Lung (tissue), 11 donors: ENCODE measurements at regions not wholly inside any gene's neighbourhood (a gene's known extent, or its start where the extent isn't known, plus 50 kb on each side); places are given as distances from the start of the nearest gene placed in this dataset.

ENCODE experiments used
- ATAC-seq: fragments of 200-7000 bp; cut with Tn5 transposase; one replicate; pipeline ENCODE4 v1.9.1; 2020; ENCODE audit warnings: moderate number of reproducible peaks; ENCODE audit not compliant: insufficient read depth, low FRiP score
- DNase-seq, 3 donors: peaks; one replicate each; pipeline ENCODE4 v3.0.0-alpha.2; 2013 to 2017
- H3K27ac ChIP-seq, 2 donors: one replicate each; pipeline ENCODE4 v1.5.1; 2013; ENCODE audit warnings: mild to moderate bottlenecking in 2 of 2, moderate library complexity in 2 of 2, control low read depth in 1 of 2, inconsistent platforms in 1 of 2, low read depth in 1 of 2, low read length in 1 of 2
- H3K27me3 ChIP-seq, 3 donors: one replicate each; pipeline ENCODE4 v1.5.1; 2013; ENCODE audit warnings: low read length in 2 of 3; ENCODE audit not compliant: control insufficient read depth in 3 of 3, insufficient read depth in 3 of 3
- H3K36me3 ChIP-seq, 4 donors: one replicate each; pipeline ENCODE4 v1.5.1; 2013; ENCODE audit warnings: low read length in 4 of 4, mild to moderate bottlenecking in 1 of 4, moderate library complexity in 1 of 4; ENCODE audit not compliant: control insufficient read depth in 4 of 4, insufficient read depth in 4 of 4
- H3K4me1 ChIP-seq, 5 donors: one replicate each; pipeline ENCODE4 v1.5.1; 2013; ENCODE audit warnings: low read length in 5 of 5, mild to moderate bottlenecking in 2 of 5, moderate library complexity in 1 of 5; ENCODE audit not compliant: control insufficient read depth in 5 of 5, insufficient read depth in 5 of 5
- H3K4me3 ChIP-seq: one replicate; pipeline ENCODE4 v1.5.1; 2013; ENCODE audit warnings: mild to moderate bottlenecking, control low read depth, moderate library complexity
- H3K9ac ChIP-seq, 2 donors: one replicate each; pipeline ENCODE4 v1.5.1; 2013; ENCODE audit warnings: low read length in 2 of 2, control low read depth in 1 of 2; ENCODE audit not compliant: insufficient read depth in 1 of 2
- H3K9me3 ChIP-seq, 4 donors: one replicate each; pipeline ENCODE4 v1.5.1; 2013; ENCODE audit warnings: low read length in 3 of 4, mild to moderate bottlenecking in 1 of 4, moderate library complexity in 1 of 4; ENCODE audit not compliant: control insufficient read depth in 4 of 4, insufficient read depth in 3 of 4
- WGBS, 2 donors: extraction: QIAGEN DNeasy Blood & Tissue Kit; methylation state at CpG; one replicate each; pipeline ENCODE4 v1.1.7; 2013; 5-methylcytosine and 5-hydroxymethylcytosine counted together
- TF ChIP-seq, protein P1 (sequence below): IDR thresholded peaks from 2 replicates; pipeline ENCODE4 v1.5.1; 2012; ENCODE audit warnings: mild to moderate bottlenecking; ENCODE audit errors: control extremely low read depth, extremely low read depth
- donor health status: control.
- donor health status: control.
- donor health status: Bipolar disorder and iron deficiency.
- donor health status: healthy.
- donor health status: DM: yes; HTN: yes; CAD: no.

DNA sequence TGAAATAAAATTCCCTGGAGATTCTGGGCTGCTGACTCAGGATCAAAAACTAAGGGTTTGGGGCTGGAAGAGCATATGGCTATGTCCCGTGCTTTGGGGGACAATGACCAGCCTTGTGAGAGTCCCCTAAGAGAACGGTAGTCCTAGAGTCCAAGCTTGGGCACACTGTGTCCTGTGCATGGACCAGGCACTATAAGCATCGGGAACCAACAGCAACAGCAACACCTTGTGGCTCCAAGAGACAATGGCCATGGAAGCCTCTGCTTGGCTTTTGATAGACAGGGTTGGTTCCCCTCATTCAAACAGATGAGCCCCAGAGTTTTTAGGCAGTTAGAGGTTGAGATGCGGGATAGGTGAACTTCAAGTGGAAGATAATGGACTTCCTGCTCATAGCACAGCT lies 294.4 kb upstream of the CHAC2 start:
- TF ChIP-seq, protein P1, sequence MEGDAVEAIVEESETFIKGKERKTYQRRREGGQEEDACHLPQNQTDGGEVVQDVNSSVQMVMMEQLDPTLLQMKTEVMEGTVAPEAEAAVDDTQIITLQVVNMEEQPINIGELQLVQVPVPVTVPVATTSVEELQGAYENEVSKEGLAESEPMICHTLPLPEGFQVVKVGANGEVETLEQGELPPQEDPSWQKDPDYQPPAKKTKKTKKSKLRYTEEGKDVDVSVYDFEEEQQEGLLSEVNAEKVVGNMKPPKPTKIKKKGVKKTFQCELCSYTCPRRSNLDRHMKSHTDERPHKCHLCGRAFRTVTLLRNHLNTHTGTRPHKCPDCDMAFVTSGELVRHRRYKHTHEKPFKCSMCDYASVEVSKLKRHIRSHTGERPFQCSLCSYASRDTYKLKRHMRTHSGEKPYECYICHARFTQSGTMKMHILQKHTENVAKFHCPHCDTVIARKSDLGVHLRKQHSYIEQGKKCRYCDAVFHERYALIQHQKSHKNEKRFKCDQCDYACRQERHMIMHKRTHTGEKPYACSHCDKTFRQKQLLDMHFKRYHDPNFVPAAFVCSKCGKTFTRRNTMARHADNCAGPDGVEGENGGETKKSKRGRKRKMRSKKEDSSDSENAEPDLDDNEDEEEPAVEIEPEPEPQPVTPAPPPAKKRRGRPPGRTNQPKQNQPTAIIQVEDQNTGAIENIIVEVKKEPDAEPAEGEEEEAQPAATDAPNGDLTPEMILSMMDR, result no peak
- WGBS, 2 donors, result 79 to 81% methylated on average over 4 of the region's 4 CpGs
- DNase-seq, result no peak

DNA sequence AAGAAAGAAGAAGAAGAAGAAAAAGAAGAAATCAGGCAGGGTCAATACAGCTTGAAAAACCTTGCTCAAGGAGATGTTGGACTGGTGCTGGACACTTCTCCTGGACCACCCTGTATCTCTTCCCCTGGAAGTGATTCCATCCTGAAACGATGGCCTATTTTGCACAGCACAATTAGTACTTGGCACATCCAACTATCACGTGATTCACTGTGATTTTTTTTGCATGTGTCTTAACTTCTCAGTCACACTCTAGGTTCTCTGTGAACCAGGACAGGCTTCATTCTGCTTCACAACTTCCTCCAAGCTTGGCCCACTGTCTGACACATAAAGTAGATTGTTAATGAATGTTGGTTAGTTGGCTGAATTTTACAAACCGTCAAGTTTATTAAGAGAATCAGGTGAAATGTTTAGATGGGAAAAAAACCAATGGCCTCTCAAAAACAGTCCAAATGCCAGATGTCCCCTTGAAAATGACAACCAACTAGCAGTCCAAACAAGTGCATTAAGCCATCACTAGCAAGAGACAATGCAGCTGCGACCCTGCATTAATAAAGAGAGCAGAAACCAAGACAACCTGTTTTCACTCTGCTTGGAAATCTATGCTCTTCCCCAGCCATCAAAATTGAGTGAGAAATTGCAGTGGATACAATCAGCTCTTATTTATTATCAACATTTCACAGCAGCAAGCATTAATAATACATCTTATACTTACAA lies 300.0 kb upstream of the CHAC2 start:
- TF ChIP-seq, protein P1, result no peak
- no peak for DNase-seq
- WGBS, 2 donors, result 75 to 78% methylated on average over 4 of the region's 4 CpGs
- peaks cover 0 to 6% (median 0%) of the 10 kb centered on the region in 5 donors for H3K4me1 ChIP-seq
- no peak overlapping the region for H3K4me3 ChIP-seq
- no peaks in the 10 kb centered on the region for H3K9me3 ChIP-seq
- H3K9ac ChIP-seq, result no peak overlapping the region
- no peak overlapping the region for H3K27ac ChIP-seq
- ATAC-seq, result no peak
- H3K27me3 ChIP-seq, result no peaks in the 10 kb centered on the region
- no peaks in the 10 kb centered on the region for H3K36me3 ChIP-seq

More for the DNA sequence above, 294.4 kb upstream of the CHAC2 start:
- no peaks in the 10 kb centered on the region for H3K36me3 ChIP-seq
- H3K27me3 ChIP-seq, result no peaks in the 10 kb centered on the region
- H3K9ac ChIP-seq, result no peak overlapping the region
- no peak for ATAC-seq
- no peak overlapping the region for H3K27ac ChIP-seq
- H3K4me1 ChIP-seq, result peaks cover 0 to 2% (median 0%) of the 10 kb centered on the region in 5 donors
- no peak overlapping the region for H3K4me3 ChIP-seq
- H3K9me3 ChIP-seq, result no peaks in the 10 kb centered on the region

DNA sequence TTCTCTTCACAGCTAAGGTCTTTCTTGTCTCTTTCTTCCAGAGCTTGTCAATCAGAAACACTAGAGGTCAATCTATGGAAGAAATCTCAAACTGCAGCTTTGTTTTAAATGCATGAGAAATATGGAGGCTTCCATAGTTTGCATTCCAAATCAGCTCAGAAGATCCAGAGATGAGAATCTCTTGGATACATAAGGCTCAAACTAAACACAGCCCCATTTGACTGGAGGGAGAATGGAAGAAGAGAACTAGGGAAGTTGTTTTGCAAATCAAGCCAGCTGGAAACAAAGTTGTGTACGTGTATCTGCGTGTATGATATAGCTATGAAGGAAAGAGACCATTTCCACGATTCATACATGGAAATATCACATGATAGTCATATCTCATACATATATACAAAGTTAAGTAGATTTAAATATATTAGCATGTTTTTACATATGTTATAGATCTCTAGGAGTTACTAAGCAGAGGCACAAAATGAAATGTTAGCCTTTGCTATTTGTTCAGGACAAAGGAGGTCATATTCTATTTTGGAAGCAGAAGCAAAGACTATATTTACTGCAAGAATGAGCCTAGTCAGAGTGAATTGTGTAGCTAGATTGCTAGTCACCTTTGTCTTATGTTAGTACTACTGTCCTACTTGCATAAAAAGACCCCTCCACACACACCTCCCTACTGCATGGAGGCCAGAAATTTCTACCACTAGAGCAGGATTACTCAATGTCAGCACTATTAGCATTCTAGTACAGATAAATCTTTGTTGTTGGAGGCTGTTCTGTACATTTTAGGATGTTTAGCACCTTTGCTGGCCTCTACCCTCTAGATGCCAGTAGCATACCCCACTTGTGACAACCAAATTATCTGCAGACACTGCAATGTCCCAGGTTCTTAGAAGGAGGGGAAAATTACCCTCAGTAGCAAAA lies 303.5 kb upstream of the CHAC2 start:
- H3K27ac ChIP-seq, result no peak overlapping the region
- WGBS, 2 donors, result 62 to 71% methylated on average over 3 of the region's 3 CpGs
- TF ChIP-seq, protein P1, result no peak

More for the DNA sequence above, 303.5 kb upstream of the CHAC2 start:
- no peak overlapping the region for H3K9ac ChIP-seq
- H3K9me3 ChIP-seq, result no peaks in the 10 kb centered on the region
- ATAC-seq (no peak), DNase-seq (no peak)
- no peak overlapping the region for H3K4me3 ChIP-seq
- H3K4me1 ChIP-seq, result peaks cover 0 to 6% (median 0%) of the 10 kb centered on the region in 5 donors
- H3K27me3 ChIP-seq, result no peaks in the 10 kb centered on the region
- no peaks in the 10 kb centered on the region for H3K36me3 ChIP-seq
